Left lung (tissue), 4 donors: ENCODE measurements at regions not wholly inside any gene's neighbourhood (a gene's known extent, or its start where the extent isn't known, plus 50 kb on each side); places are given as distances from the start of the nearest gene placed in this dataset.

Source experiments
- ATAC-seq: fragments of 200-7000 bp; cut with Tn5 transposase; one replicate; pipeline ENCODE4 v1.9.1; 2020; ENCODE audit warnings: moderate library complexity
- DNase-seq, 4 donors: peaks; one replicate each; pipeline ENCODE4 v3.0.0-alpha.2; 2013 to 2020
- H3K27ac ChIP-seq, 2 donors: fragments of 200-600 bp; sonication (generic) in 1 of 2; one replicate each; pipeline versions ENCODE4 v1.5.0 to v1.8.0; 2020 to 2021
- H3K27me3 ChIP-seq, 2 donors: fragments of 200-600 bp; sonication (generic) in 1 of 2; one replicate each; pipeline versions ENCODE4 v1.5.0 to v1.8.0; 2020 to 2021
- H3K36me3 ChIP-seq, 2 donors: fragments of 200-600 bp; sonication (generic) in 1 of 2; one replicate each; pipeline versions ENCODE4 v1.5.0 to v1.8.0; 2020 to 2021
- H3K4me1 ChIP-seq, 2 donors: fragments of 200-600 bp; one replicate each; pipeline ENCODE4 v1.8.0; 2021
- H3K4me3 ChIP-seq, 2 donors: fragments of 200-600 bp; sonication (generic) in 1 of 2; one replicate each; pipeline versions ENCODE4 v1.5.0 to v1.8.0; 2020 to 2021; ENCODE audit warnings: mild to moderate bottlenecking in 1 of 2
- H3K9me3 ChIP-seq, 2 donors: fragments of 200-600 bp; sonication (generic) in 1 of 2; one replicate each; pipeline versions ENCODE4 v1.5.0 to v1.8.0; 2020 to 2021
- CTCF ChIP-seq, 2 donors: fragments of 200-600 bp; sonication (generic) in 1 of 2; IDR thresholded peaks; one replicate each; pipeline versions ENCODE4 v1.5.0 to v1.8.0; 2021; ENCODE audit warnings: antibody characterized with exemption in 2 of 2
- intact Hi-C, 2 donors: fragments of 100-400 bp; cut with DNase I; formaldehyde crosslinking; loops; one replicate each; pipeline versions ENCODE4 v1.11.2 to v1.14.2; 2022
- donor health status: DM: no; HTN: yes; CAD: no.
- donor health status: DM: no; HTN: no; CAD: no.

GRCh38 chr13:55869648-55870047 is 1271.1 kb upstream of the PRR20A start:
- Histone ChIP-seq H3K4me1 (no peaks in the 10 kb centered on the region), H3K9me3 (peaks cover 0 to 61% of the 10 kb centered on the region in 2 donors), H3K27me3 (no peaks in the 10 kb centered on the region), H3K4me3 (no peak overlapping the region), H3K36me3 (no peaks in the 10 kb centered on the region), H3K27ac (no peak overlapping the region)
- ATAC-seq (no peak), DNase-seq (no peak)
- no peak for TF ChIP-seq CTCF (IDR thresholded peaks at IDR 0.05)
- intact Hi-C loops: no loop called here

GRCh38 chr13:55887561-55887960 is 1253.2 kb upstream of the PRR20A start:
- H3K4me1 ChIP-seq: no peaks in the 10 kb centered on the region
- no peaks in the 10 kb centered on the region for H3K36me3 ChIP-seq
- H3K4me3 ChIP-seq: no peak overlapping the region
- H3K27me3 ChIP-seq: no peaks in the 10 kb centered on the region
- no peak overlapping the region for H3K27ac ChIP-seq
- H3K9me3 ChIP-seq: peaks cover 0 to 6% of the 10 kb centered on the region in 2 donors
- DNase-seq (no peak), ATAC-seq (no peak)
- no peak for TF ChIP-seq CTCF (IDR thresholded peaks at IDR 0.05)
- intact Hi-C loops: no loop called here

- Histone ChIP-seq H3K27ac (no peak overlapping the region), H3K4me3 (no peak overlapping the region), H3K36me3 (no peaks in the 10 kb centered on the region), H3K27me3 (no peaks in the 10 kb centered on the region), H3K9me3 (peaks cover 0 to 6% of the 10 kb centered on the region in 2 donors), H3K4me1 (no peaks in the 10 kb centered on the region)
- ATAC-seq (no peak), DNase-seq (no peak)
- no peak for TF ChIP-seq CTCF (IDR thresholded peaks at IDR 0.05)
- intact Hi-C loops: no loop called here
Measured at GRCh38 chr13:55893540-55893939, 1247.2 kb upstream of the PRR20A start.

- TF ChIP-seq CTCF (IDR thresholded peaks at IDR 0.05): no peak
- Histone ChIP-seq H3K27ac (no peak overlapping the region), H3K4me1 (no peaks in the 10 kb centered on the region), H3K4me3 (no peak overlapping the region), H3K36me3 (no peaks in the 10 kb centered on the region), H3K27me3 (no peaks in the 10 kb centered on the region), H3K9me3 (peaks cover 0 to 11% of the 10 kb centered on the region in 2 donors)
- intact Hi-C loops: no loop called here
- DNase-seq (no peak), ATAC-seq (no peak)
Measured at GRCh38 chr13:55937180-55937579, 1203.5 kb upstream of the PRR20A start.

GRCh38 chr13:55948175-55948574 is 1192.5 kb upstream of the PRR20A start:
- intact Hi-C loops: no loop called here
- Histone ChIP-seq H3K9me3 (peaks cover 0 to 7% of the 10 kb centered on the region in 2 donors), H3K27me3 (no peaks in the 10 kb centered on the region), H3K4me1 (no peaks in the 10 kb centered on the region), H3K4me3 (no peak overlapping the region), H3K27ac (no peak overlapping the region), H3K36me3 (no peaks in the 10 kb centered on the region)
- no peak for TF ChIP-seq CTCF (IDR thresholded peaks at IDR 0.05)
- ATAC-seq: no peak
- DNase-seq: peak in 1 of 4 donors; percentile 24
